ENCODE measurements at regions not wholly inside any gene's neighbourhood (a gene's known extent, or its start where the extent isn't known, plus 50 kb on each side); places are given as distances from the start of the nearest gene placed in this dataset.

DNA sequence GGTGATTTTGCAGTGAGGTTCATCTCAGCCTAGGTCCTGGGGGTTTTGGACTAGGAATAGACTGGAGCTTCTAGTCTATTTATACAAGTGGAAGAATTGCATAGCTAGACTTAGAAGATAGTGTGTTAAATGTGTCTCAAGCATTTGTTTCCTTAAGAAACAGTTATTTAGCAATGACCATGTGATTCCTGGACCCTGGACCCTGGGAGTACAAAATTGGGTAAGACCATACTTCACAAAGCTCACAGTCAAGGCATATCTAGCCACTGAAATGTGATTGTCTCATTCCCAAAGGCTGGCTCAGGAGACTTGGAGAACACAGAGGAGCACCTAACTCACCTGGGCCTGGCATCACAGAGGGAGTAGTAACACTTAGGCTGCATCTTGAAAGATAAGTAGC, 754.5 kb downstream of the SATB2 start:
- Histone ChIP-seq H2AFZ (ENCODE audit: low read depth, low read length) (no peak overlapping the region), H3K4me1 (ENCODE audit: control insufficient read depth, extremely low read depth, insufficient read depth, low read length) (no peaks in the 10 kb centered on the region), H3K79me2 (ENCODE audit: control insufficient read depth, insufficient read depth, low read length) (no peaks in the 10 kb centered on the region), H3K27ac (ENCODE audit: insufficient read depth, low read depth, low read length) (no peak overlapping the region), H3K9me3 (replicated peaks; ENCODE audit: control insufficient read depth, insufficient read depth, low read length) (peaks cover 3% of the 10 kb centered on the region), H3K36me3 (ENCODE audit: control insufficient read depth in 2 of 2, extremely low read depth in 1 of 2, insufficient read depth in 2 of 2, low read length in 2 of 2) (no peaks in the 10 kb centered on the region), H3K4me3 (replicated peaks in 1 of 3; ENCODE audit: insufficient read depth in 1 of 3, low read depth in 1 of 3, low read length in 3 of 3) (no peak overlapping the region), H3K9me1 (replicated peaks; ENCODE audit: control insufficient read depth, extremely low read depth, insufficient read depth, low read length) (no peaks in the 10 kb centered on the region), H3K4me2 (ENCODE audit: insufficient read depth, low read length) (no peak overlapping the region), H3K9ac (replicated peaks; ENCODE audit: extremely low read depth, insufficient read depth, low read length) (no peak overlapping the region), H3K27me3 (ENCODE audit: control insufficient read depth in 2 of 2, insufficient read depth in 2 of 2, low read length in 2 of 2) (no peaks in the 10 kb centered on the region), H4K20me1 (replicated peaks; ENCODE audit: control insufficient read depth, extremely low read depth, insufficient read depth, low read length) (no peaks in the 10 kb centered on the region)
- ChIA-PET POLR2A (no interaction called here), CTCF (no interaction called here)
- DNase-seq (ENCODE audit: low read depth, low spot score) (no peak), FAIRE-seq (no peak)
- TF ChIP-seq MAX (IDR thresholded peaks at IDR 0.05; ENCODE audit: insufficient read depth, insufficient read length) = no peak
- TF ChIP-seq MYC (IDR thresholded peaks at IDR 0.05; ENCODE audit: low read depth, low read length) = no peak
- TF ChIP-seq GATA2 (IDR thresholded peaks at IDR 0.05; ENCODE audit: insufficient read depth, insufficient read length, low read depth, low read length) = no peak
- intact Hi-C loops (cut with micrococcal nuclease) (no loop called here), dilution Hi-C loops (cut with MboI; ENCODE audit: extremely low pct_ligation_motif_present, low sequenced_read_pairs) (no loop called here)
- no TSS peak for BruUV-seq (replicated peaks)

- dilution Hi-C loops (cut with MboI; ENCODE audit: extremely low pct_ligation_motif_present, low sequenced_read_pairs) = no loop called here
- H3K36me3 ChIP-seq (ENCODE audit: control insufficient read depth in 2 of 2, extremely low read depth in 1 of 2, insufficient read depth in 2 of 2, low read length in 2 of 2) = no peaks in the 10 kb centered on the region
- no peak overlapping the region for H3K4me3 ChIP-seq (replicated peaks in 1 of 3; ENCODE audit: insufficient read depth in 1 of 3, low read depth in 1 of 3, low read length in 3 of 3)
- FAIRE-seq (no peak), DNase-seq (ENCODE audit: low read depth, low spot score) (no peak)
- no peaks in the 10 kb centered on the region for H4K20me1 ChIP-seq (replicated peaks; ENCODE audit: control insufficient read depth, extremely low read depth, insufficient read depth, low read length)
- intact Hi-C loops (cut with micrococcal nuclease) = no loop called here
- H2AFZ ChIP-seq (ENCODE audit: low read depth, low read length) = no peak overlapping the region
- H3K4me2 ChIP-seq (ENCODE audit: insufficient read depth, low read length) = no peak overlapping the region
- no peak for TF ChIP-seq POLR2AphosphoS5 (IDR thresholded peaks at IDR 0.05; ENCODE audit: insufficient read depth, low read depth, low read length)
- no peak for TF ChIP-seq POLR2A (IDR thresholded peaks at IDR 0.05; ENCODE audit: low read depth, low read length)
- TF ChIP-seq FOS (IDR thresholded peaks at IDR 0.05; ENCODE audit: borderline replicate concordance, insufficient read depth, low read length) = no peak
- no peak for TF ChIP-seq MAX (IDR thresholded peaks at IDR 0.05; ENCODE audit: insufficient read depth, insufficient read length)
- TF ChIP-seq, protein P1, sequence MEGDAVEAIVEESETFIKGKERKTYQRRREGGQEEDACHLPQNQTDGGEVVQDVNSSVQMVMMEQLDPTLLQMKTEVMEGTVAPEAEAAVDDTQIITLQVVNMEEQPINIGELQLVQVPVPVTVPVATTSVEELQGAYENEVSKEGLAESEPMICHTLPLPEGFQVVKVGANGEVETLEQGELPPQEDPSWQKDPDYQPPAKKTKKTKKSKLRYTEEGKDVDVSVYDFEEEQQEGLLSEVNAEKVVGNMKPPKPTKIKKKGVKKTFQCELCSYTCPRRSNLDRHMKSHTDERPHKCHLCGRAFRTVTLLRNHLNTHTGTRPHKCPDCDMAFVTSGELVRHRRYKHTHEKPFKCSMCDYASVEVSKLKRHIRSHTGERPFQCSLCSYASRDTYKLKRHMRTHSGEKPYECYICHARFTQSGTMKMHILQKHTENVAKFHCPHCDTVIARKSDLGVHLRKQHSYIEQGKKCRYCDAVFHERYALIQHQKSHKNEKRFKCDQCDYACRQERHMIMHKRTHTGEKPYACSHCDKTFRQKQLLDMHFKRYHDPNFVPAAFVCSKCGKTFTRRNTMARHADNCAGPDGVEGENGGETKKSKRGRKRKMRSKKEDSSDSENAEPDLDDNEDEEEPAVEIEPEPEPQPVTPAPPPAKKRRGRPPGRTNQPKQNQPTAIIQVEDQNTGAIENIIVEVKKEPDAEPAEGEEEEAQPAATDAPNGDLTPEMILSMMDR (IDR thresholded peaks at IDR 0.05; ENCODE audit: extremely low read depth in 1 of 2, insufficient read depth in 1 of 2, low read depth in 1 of 2, low read length in 2 of 2) = no peak
- TF ChIP-seq MYC (IDR thresholded peaks at IDR 0.05; ENCODE audit: low read depth, low read length) = no peak
- no peak for TF ChIP-seq JUN (IDR thresholded peaks at IDR 0.05; ENCODE audit: borderline replicate concordance, insufficient read depth, insufficient read length, low read depth)
- no peak for TF ChIP-seq GATA2 (IDR thresholded peaks at IDR 0.05; ENCODE audit: insufficient read depth, insufficient read length, low read depth, low read length)
- no peak for TF ChIP-seq EZH2 (IDR thresholded peaks at IDR 0.05; ENCODE audit: borderline replicate concordance, low read depth, low read length, severe bottlenecking)
- no peak overlapping the region for H3K27ac ChIP-seq (ENCODE audit: insufficient read depth, low read depth, low read length)
- no peaks in the 10 kb centered on the region for H3K4me1 ChIP-seq (ENCODE audit: control insufficient read depth, extremely low read depth, insufficient read depth, low read length)
- H3K9ac ChIP-seq (replicated peaks; ENCODE audit: extremely low read depth, insufficient read depth, low read length) = no peak overlapping the region
- CTCF ChIA-PET = no interaction called here
- no peaks in the 10 kb centered on the region for H3K79me2 ChIP-seq (ENCODE audit: control insufficient read depth, insufficient read depth, low read length)
- no peaks in the 10 kb centered on the region for H3K27me3 ChIP-seq (ENCODE audit: control insufficient read depth in 2 of 2, insufficient read depth in 2 of 2, low read length in 2 of 2)
- no TSS peak for BruUV-seq (replicated peaks)
- POLR2A ChIA-PET = no interaction called here
- no peaks in the 10 kb centered on the region for H3K9me1 ChIP-seq (replicated peaks; ENCODE audit: control insufficient read depth, extremely low read depth, insufficient read depth, low read length)
- H3K9me3 ChIP-seq (replicated peaks; ENCODE audit: control insufficient read depth, insufficient read depth, low read length) = peaks cover 3% of the 10 kb centered on the region
These were observed 754.9 kb downstream of the SATB2 start for GRCh38 chr2:198702796-198703195.
